Body of pancreas (tissue), 4 donors: ENCODE measurements at regions not wholly inside any gene's neighbourhood (a gene's known extent, or its start where the extent isn't known, plus 50 kb on each side); places are given as distances from the start of the nearest gene placed in this dataset.

Source experiments
- ATAC-seq: fragments of 150-250 bp; one replicate; pipeline ENCODE4 v1.9.1; 2016
- DNase-seq, 4 donors: peaks; one replicate each; pipeline ENCODE4 v3.0.0-alpha.2; 2019
- H3K27ac ChIP-seq, 4 donors: fragments of 200-600 bp; sonication (generic); 1 replicate in 3 of 4; 2 replicates in 1 of 4; pipeline versions ENCODE4 v1.5.1 to v1.6.1; 2016 to 2019; ENCODE audit warnings: mild to moderate bottlenecking in 1 of 4, mixed read lengths in 1 of 4, moderate library complexity in 1 of 4
- H3K27me3 ChIP-seq, 2 donors: fragments of 200-600 bp; sonication (generic); one replicate each; pipeline ENCODE4 v1.6.0; 2016; ENCODE audit warnings: mild to moderate bottlenecking in 1 of 2
- H3K36me3 ChIP-seq, 2 donors: fragments of 200-600 bp; sonication (generic); replicated peaks in 1 of 2; 2 replicates each; pipeline ENCODE4 v1.5.1; 2016; ENCODE audit warnings: low read depth in 2 of 2; ENCODE audit not compliant: insufficient read depth in 1 of 2
- H3K4me1 ChIP-seq: fragments of 200-600 bp; sonication (generic); one replicate; pipeline ENCODE4 v1.6.0; 2016
- H3K4me3 ChIP-seq, 2 donors: fragments of 200-600 bp; sonication (generic); 1 replicate in 1 of 2; 2 replicates in 1 of 2; pipeline ENCODE4 v1.5.1; 2016 to 2019
- H3K9me3 ChIP-seq, 3 donors: fragments of 200-600 bp; sonication (generic); 1 replicate in 2 of 3; 2 replicates in 1 of 3; pipeline ENCODE4 v1.5.1; 2016
- CTCF ChIP-seq, 7 experiments: fragments of 450-650 bp in 4 of 7; fragments of 200-600 bp in 3 of 7; sonication (generic) in 3 of 7; IDR thresholded peaks; one replicate each; pipeline ENCODE4 v1.5.1; 2016 to 2019; ENCODE audit warnings: antibody characterized with exemption in 7 of 7
- POLR2A ChIP-seq, 3 donors: fragments of 450-650 bp; IDR thresholded peaks; one replicate each; pipeline ENCODE4 v1.6.1; 2016; ENCODE audit warnings: antibody characterized with exemption in 3 of 3, mild to moderate bottlenecking in 2 of 3
- WGBS, 2 donors: methylation state at CpG; one replicate each; pipeline ENCODE4 v1.1.5; 2017; 5-methylcytosine and 5-hydroxymethylcytosine counted together
- intact Hi-C: fragments of 100-400 bp; cut with DNase I; formaldehyde crosslinking; loops from one replicate; pipeline ENCODE4 v1.15.1; 2023

DNA sequence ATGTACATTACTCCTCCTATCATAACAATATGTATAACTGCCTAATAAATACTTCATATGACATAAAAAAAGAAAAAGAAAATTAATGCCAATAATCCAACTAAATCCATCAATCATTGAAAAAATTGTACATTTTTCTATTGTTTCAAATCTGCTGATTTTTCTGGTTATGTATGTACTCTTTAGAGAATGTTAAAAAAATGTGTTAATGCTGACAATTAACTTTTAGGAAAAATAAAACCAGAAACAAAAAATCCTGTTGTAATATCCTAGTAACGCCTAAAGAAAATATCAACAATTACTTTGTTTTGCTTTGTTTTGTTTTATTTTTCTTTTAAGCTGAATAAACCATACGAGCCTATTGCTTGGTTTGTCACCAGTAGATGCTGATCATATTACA, 213.9 kb upstream of the USP25 start:
- ATAC-seq (no peak), DNase-seq (no peak)
- no peak overlapping the region for H3K4me3 ChIP-seq
- H3K27ac ChIP-seq: no peak overlapping the region
- H3K4me1 ChIP-seq: no peaks in the 10 kb centered on the region
- 67 to 70% methylated on average over 2 of the region's 2 CpGs for WGBS, 2 donors
- no peaks in the 10 kb centered on the region for H3K27me3 ChIP-seq
- TF ChIP-seq POLR2A (IDR thresholded peaks at IDR 0.05) (no peak), CTCF (IDR thresholded peaks at IDR 0.05) (no peak)
- H3K9me3 ChIP-seq: no peaks in the 10 kb centered on the region
- intact Hi-C loops: no loop called here
- H3K36me3 ChIP-seq: no peaks in the 10 kb centered on the region

DNA sequence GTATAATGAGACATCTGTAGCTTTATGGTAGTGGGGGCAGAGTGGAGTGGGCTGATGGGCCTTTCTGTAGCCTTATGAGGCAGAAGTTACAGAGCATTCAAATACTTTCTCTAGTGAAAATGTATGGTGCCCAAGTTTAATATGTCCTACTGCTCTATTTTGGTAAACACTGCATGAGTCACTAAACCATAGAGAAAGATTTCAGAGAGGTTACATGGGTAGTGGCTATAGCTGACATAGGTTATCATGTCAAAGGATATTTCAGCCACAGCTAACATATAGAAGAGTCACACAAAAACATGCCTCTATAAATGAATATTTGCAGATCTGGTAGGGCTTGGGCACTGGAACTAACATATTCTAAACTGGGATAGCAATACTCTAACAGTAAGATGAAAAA, 212.4 kb upstream of the USP25 start:
- DNase-seq (no peak), ATAC-seq (no peak)
- Histone ChIP-seq H3K27ac (no peak overlapping the region), H3K4me1 (no peaks in the 10 kb centered on the region), H3K9me3 (no peaks in the 10 kb centered on the region), H3K4me3 (no peak overlapping the region), H3K27me3 (no peaks in the 10 kb centered on the region), H3K36me3 (no peaks in the 10 kb centered on the region)
- intact Hi-C loops: no loop called here
- TF ChIP-seq CTCF (IDR thresholded peaks at IDR 0.05): no peak
- no peak for TF ChIP-seq POLR2A (IDR thresholded peaks at IDR 0.05)

DNA sequence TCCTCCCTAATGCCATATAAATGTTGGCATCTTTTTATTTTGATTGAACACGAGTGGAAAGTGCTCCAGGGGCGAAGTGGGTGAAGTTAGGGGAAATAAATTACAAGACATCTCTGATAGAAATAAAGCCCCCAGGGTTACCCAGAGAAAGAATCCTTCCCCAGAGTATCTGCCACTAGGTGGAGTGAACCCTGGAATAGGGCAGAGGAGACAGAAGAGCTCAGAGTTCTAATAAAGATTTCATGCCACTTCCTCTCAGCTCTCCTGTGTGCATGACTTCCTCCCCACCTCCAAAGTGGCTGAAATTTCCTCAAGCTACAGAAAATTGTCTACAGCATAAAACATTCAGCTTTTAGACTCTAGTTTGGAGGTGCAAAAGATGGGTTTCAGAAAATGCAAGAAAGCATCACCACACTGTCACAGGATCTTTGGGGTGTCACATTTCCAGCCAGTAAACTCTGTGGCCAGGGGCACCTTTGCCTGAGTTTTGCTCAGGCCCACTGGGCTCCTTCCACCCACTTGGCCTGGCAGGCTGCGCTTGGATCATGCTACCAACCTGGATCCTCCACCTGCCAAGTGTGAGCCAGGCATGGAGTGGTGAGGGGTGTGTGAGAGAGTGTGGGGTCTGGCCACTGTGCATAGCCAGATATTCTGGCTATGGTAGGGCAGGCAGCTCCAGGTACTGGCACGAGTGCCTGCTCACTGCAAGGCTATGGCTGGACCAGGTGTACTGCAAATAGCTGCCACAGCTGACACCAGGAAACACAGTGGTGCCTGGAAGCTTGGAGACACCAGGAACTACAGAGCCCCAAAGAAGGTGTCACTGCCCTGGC, 208.8 kb upstream of the USP25 start:
- no peak for ATAC-seq
- TF ChIP-seq CTCF (IDR thresholded peaks at IDR 0.05): no peak
- TF ChIP-seq POLR2A (IDR thresholded peaks at IDR 0.05): no peak

DNA sequence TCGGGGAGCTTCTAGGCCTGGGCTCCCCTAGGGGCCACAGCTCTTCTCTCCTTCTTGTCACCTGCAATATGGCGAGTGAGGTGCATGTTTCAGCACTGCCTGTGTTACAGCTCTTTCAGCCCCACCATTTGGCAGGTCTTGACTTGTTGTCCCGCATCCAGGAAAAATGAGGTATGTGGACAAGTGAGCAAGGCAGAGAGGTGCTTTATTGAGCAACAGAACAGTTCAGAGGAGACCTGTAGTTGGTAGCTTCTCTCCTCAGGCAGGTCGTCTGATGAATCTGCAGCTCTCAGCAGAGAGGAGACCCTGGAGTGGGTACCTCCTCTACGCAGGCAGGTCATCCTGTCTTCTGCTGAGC, 208.2 kb upstream of the USP25 start:
- no peaks in the 10 kb centered on the region for H3K9me3 ChIP-seq
- H3K4me1 ChIP-seq: no peaks in the 10 kb centered on the region
- no peak for ATAC-seq
- H3K27ac ChIP-seq: no peak overlapping the region
- 80 to 88% methylated on average over 4 to 5 of the region's 5 CpGs for WGBS, 2 donors
- TF ChIP-seq POLR2A (IDR thresholded peaks at IDR 0.05) (no peak), CTCF (IDR thresholded peaks at IDR 0.05) (no peak)
- no peaks in the 10 kb centered on the region for H3K36me3 ChIP-seq
- H3K27me3 ChIP-seq: no peaks in the 10 kb centered on the region
- intact Hi-C loops: no loop called here
- H3K4me3 ChIP-seq: no peak overlapping the region
- DNase-seq: no peak

More for the DNA sequence above, 208.8 kb upstream of the USP25 start:
- no peaks in the 10 kb centered on the region for H3K4me1 ChIP-seq
- H3K9me3 ChIP-seq: no peaks in the 10 kb centered on the region
- H3K4me3 ChIP-seq: no peak overlapping the region
- no peak for DNase-seq
- H3K27me3 ChIP-seq: no peaks in the 10 kb centered on the region
- 54% methylated on average over 3 to 4 of the region's 4 CpGs for WGBS, 2 donors
- H3K36me3 ChIP-seq: no peaks in the 10 kb centered on the region
- H3K27ac ChIP-seq: no peak overlapping the region
- intact Hi-C loops: no loop called here

- intact Hi-C loops: no loop called here
- no peaks in the 10 kb centered on the region for H3K9me3 ChIP-seq
- WGBS, 2 donors: 89 to 90% methylated on average over 3 to 5 of the region's 5 CpGs
- TF ChIP-seq CTCF (IDR thresholded peaks at IDR 0.05): no peak
- no peak for TF ChIP-seq POLR2A (IDR thresholded peaks at IDR 0.05)
- ATAC-seq (no peak), DNase-seq (no peak)
- H3K27me3 ChIP-seq: no peaks in the 10 kb centered on the region
- H3K36me3 ChIP-seq: no peaks in the 10 kb centered on the region
- H3K4me1 ChIP-seq: no peaks in the 10 kb centered on the region
- H3K27ac ChIP-seq: no peak overlapping the region
- no peak overlapping the region for H3K4me3 ChIP-seq
These were observed 207.6 kb upstream of the USP25 start for GRCh38 chr21:15522148-15522547.
